ENCODE measurements at regions not wholly inside any gene's neighbourhood (a gene's known extent, or its start where the extent isn't known, plus 50 kb on each side); places are given as distances from the start of the nearest gene placed in this dataset.

DNA sequence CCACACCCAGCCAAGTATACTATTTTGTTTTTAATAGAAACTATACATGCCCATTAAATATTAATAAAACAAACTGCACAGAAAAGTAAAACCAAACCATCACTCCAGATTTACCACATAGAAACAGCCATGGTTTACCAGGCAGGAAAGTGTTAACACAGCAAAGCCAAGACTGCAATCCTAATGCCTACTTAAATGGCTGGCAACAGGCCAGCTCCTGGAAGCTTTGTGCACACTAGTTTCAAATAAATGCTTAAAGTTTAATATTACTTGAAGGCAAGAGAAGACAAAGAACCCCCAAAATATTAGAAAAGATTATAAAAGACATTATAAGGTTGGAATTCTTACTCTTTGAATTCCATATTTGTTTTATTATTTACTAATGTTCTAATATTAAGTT, 141.0 kb downstream of the VCY start:
- TF ChIP-seq, protein P1, sequence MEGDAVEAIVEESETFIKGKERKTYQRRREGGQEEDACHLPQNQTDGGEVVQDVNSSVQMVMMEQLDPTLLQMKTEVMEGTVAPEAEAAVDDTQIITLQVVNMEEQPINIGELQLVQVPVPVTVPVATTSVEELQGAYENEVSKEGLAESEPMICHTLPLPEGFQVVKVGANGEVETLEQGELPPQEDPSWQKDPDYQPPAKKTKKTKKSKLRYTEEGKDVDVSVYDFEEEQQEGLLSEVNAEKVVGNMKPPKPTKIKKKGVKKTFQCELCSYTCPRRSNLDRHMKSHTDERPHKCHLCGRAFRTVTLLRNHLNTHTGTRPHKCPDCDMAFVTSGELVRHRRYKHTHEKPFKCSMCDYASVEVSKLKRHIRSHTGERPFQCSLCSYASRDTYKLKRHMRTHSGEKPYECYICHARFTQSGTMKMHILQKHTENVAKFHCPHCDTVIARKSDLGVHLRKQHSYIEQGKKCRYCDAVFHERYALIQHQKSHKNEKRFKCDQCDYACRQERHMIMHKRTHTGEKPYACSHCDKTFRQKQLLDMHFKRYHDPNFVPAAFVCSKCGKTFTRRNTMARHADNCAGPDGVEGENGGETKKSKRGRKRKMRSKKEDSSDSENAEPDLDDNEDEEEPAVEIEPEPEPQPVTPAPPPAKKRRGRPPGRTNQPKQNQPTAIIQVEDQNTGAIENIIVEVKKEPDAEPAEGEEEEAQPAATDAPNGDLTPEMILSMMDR (IDR thresholded peaks at IDR 0.05; ENCODE audit: insufficient read depth, low read length, severe bottlenecking) = no peak
- FAIRE-seq (no peak), DNase-seq (ENCODE audit: low read depth) (no peak)
- H3K4me3 ChIP-seq (ENCODE audit: low read depth, low read length) = no peak overlapping the region
- H3K36me3 ChIP-seq (ENCODE audit: control insufficient read depth, insufficient read depth, low read length) = no peaks in the 10 kb centered on the region
- H3K27me3 ChIP-seq (ENCODE audit: control insufficient read depth, insufficient read depth, low read length) = no peaks in the 10 kb centered on the region

DNA sequence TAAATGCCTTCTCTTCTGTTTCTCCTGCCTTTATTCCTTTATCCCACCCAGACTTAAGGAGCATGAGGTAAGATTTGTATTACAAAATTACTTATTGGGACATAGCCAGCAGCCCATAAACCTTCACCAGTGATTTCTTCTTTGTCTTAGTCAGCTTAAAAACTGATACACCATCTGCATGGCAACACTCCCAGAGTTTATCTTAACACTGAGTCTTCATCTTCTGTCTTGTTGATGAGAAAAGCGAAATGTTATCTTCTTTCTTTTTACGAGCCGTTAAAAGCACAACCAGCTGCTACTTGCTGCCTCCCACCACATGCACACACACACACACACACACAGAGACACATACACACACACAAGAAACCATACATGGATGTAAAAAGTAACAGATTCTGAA, 116.7 kb downstream of the VCY start:
- Histone ChIP-seq H3K4me3 (ENCODE audit: low read depth, low read length) (no peak overlapping the region), H3K27me3 (ENCODE audit: control insufficient read depth, insufficient read depth, low read length) (no peaks in the 10 kb centered on the region), H3K36me3 (ENCODE audit: control insufficient read depth, insufficient read depth, low read length) (no peaks in the 10 kb centered on the region)
- DNase-seq (ENCODE audit: low read depth) (no peak), FAIRE-seq (no peak)
- TF ChIP-seq, protein P1 (IDR thresholded peaks at IDR 0.05; ENCODE audit: insufficient read depth, low read length, severe bottlenecking) = no peak

GRCh38 chrY:13871426-13871825, 114.8 kb downstream of the VCY start:
- H3K36me3 ChIP-seq (ENCODE audit: control insufficient read depth, insufficient read depth, low read length) = no peaks in the 10 kb centered on the region
- H3K27me3 ChIP-seq (ENCODE audit: control insufficient read depth, insufficient read depth, low read length) = no peaks in the 10 kb centered on the region
- no peak overlapping the region for H3K4me3 ChIP-seq (ENCODE audit: low read depth, low read length)
- DNase-seq (ENCODE audit: low read depth) (no peak), FAIRE-seq (no peak)
- TF ChIP-seq, protein P1 (IDR thresholded peaks at IDR 0.05; ENCODE audit: insufficient read depth, low read length, severe bottlenecking) = no peak

DNA sequence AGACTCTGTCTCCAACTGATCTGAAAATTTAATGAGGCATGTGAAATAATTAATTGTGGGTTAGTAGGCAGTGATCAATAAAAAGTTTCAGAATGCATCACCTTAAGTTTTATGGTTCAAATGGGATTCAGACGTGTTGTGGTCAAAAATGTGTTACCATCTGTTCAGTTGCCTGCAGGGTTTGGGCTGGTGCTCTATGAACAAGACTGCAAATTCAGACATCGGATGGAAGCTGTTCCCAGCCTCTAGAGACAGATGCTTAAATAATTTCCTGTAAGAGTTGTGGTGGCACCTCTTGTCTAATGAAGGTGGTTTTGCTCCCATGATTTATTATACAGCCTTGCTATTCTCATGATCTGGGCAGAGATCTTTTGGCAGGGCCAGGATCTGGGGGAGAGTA, 113.6 kb downstream of the VCY start:
- TF ChIP-seq, protein P1 (IDR thresholded peaks at IDR 0.05; ENCODE audit: insufficient read depth, low read length, severe bottlenecking) = no peak
- no peak overlapping the region for H3K4me3 ChIP-seq (ENCODE audit: low read depth, low read length)
- FAIRE-seq = no peak

GRCh38 chrY:13878506-13878905, 107.8 kb downstream of the VCY start:
- no peak overlapping the region for H3K4me3 ChIP-seq (ENCODE audit: low read depth, low read length)
- TF ChIP-seq, protein P1 (IDR thresholded peaks at IDR 0.05; ENCODE audit: insufficient read depth, low read length, severe bottlenecking) = no peak

More for the DNA sequence above, 113.6 kb downstream of the VCY start:
- no peaks in the 10 kb centered on the region for H3K27me3 ChIP-seq (ENCODE audit: control insufficient read depth, insufficient read depth, low read length)
- DNase-seq (ENCODE audit: low read depth) = no peak
- no peaks in the 10 kb centered on the region for H3K36me3 ChIP-seq (ENCODE audit: control insufficient read depth, insufficient read depth, low read length)

GRCh38 chrY:13881096-13881495, 105.2 kb downstream of the VCY start:
- FAIRE-seq (no peak), DNase-seq (ENCODE audit: low read depth) (no peak)
- TF ChIP-seq, protein P1 (IDR thresholded peaks at IDR 0.05; ENCODE audit: insufficient read depth, low read length, severe bottlenecking) = no peak
- Histone ChIP-seq H3K27me3 (ENCODE audit: control insufficient read depth, insufficient read depth, low read length) (no peaks in the 10 kb centered on the region), H3K36me3 (ENCODE audit: control insufficient read depth, insufficient read depth, low read length) (no peaks in the 10 kb centered on the region), H3K4me3 (ENCODE audit: low read depth, low read length) (no peak overlapping the region)

More at GRCh38 chrY:13878506-13878905, 107.8 kb downstream of the VCY start:
- Histone ChIP-seq H3K27me3 (ENCODE audit: control insufficient read depth, insufficient read depth, low read length) (no peaks in the 10 kb centered on the region), H3K36me3 (ENCODE audit: control insufficient read depth, insufficient read depth, low read length) (no peaks in the 10 kb centered on the region)
- FAIRE-seq = no peak
- no peak for DNase-seq (ENCODE audit: low read depth)

Measured in bronchial epithelial cell (primary cell).